A549 (cell line): ENCODE measurements at regions not wholly inside any gene's neighbourhood (a gene's known extent, or its start where the extent isn't known, plus 50 kb on each side); places are given as distances from the start of the nearest gene placed in this dataset.

Source experiments
- ATAC-seq, 2 experiments: fragments of 200-7000 bp in 1 of 2; fragments of >200 bp in 1 of 2; cut with Nextera tagmentation in 1 of 2; cut with Tn5 transposase in 1 of 2; 3 replicates each; pipeline versions ENCODE4 v1.8.0 to v1.9.1; 2018 to 2020; ENCODE audit warnings: mild to moderate bottlenecking in 1 of 2, moderate library complexity in 1 of 2
- CTCF ChIA-PET: fragments of 300-600 bp; sonication (Branson Sonifier 250); formaldehyde crosslinking; extraction: SDS; loops from one replicate; lab custom pipeline; 2021; ENCODE audit warnings: antibody characterized with exemption, inconsistent platforms; lab: Yijun Ruan, JAX
- POLR2A ChIA-PET: fragments of 350-600 bp; formaldehyde crosslinking; extraction: SDS; loops from one replicate; lab custom pipeline; 2021; ENCODE audit warnings: antibody characterized with exemption, inconsistent platforms; lab: Yijun Ruan, JAX
- DNase-seq, 2 experiments: peaks; one replicate each; pipeline versions ENCODE4 v3.0.0 to v3.0.0-alpha.2; 2011 to 2016; ENCODE audit warnings: low read depth in 1 of 2, low spot score in 1 of 2
- FAIRE-seq: peaks from 2 replicates; lab custom pipeline; 2011; peaks lifted over from hg19 to GRCh38; lab: Jason Lieb, UNC
- H3K27ac ChIP-seq, 2 experiments: fragments of >200 bp; sonication (Bioruptor Twin); formaldehyde crosslinking; 3 replicates each; pipeline ENCODE4 v1.5.1; 2016 to 2017
- H3K4me1 ChIP-seq: fragments of >200 bp; sonication (Bioruptor Twin); formaldehyde crosslinking; 3 replicates; pipeline ENCODE4 v1.6.1; 2016
- H3K4me2 ChIP-seq: fragments of >200 bp; sonication (Bioruptor Twin); formaldehyde crosslinking; 3 replicates; pipeline ENCODE4 v1.6.1; 2016
- H3K4me3 ChIP-seq: fragments of >200 bp; sonication (Bioruptor Twin); formaldehyde crosslinking; 3 replicates; pipeline ENCODE4 v1.5.1; 2016
- H3K9me3 ChIP-seq: fragments of >200 bp; sonication (Bioruptor Twin); formaldehyde crosslinking; 3 replicates; pipeline ENCODE4 v1.6.1; 2016
- BHLHE40 ChIP-seq: IDR thresholded peaks from 2 replicates; pipeline ENCODE4 v1.6.1; 2012; ENCODE audit warnings: low read depth, low read length, inconsistent platforms
- CBX2 ChIP-seq: fragments of 200-600 bp; sonication (generic); IDR thresholded peaks from 2 replicates; pipeline ENCODE4 v1.6.1; 2016; ENCODE audit warnings: low read depth, mild to moderate bottlenecking, borderline replicate concordance
- CBX8 ChIP-seq: fragments of 200-600 bp; sonication (generic); IDR thresholded peaks from 2 replicates; pipeline ENCODE4 v1.6.1; 2016
- CHD4 ChIP-seq: fragments of 200-600 bp; sonication (generic); IDR thresholded peaks from 2 replicates; pipeline ENCODE4 v1.6.1; 2016; ENCODE audit warnings: antibody characterized with exemption, mild to moderate bottlenecking, borderline replicate concordance
- FOSB ChIP-seq: fragments of 250-450 bp; sonication (Bioruptor Pico); IDR thresholded peaks from 2 replicates; pipeline ENCODE4 v1.5.0; 2020; ENCODE audit warnings: mild to moderate bottlenecking, moderate library complexity
- FOSL2 ChIP-seq, 2 experiments: fragments of 450-650 bp in 1 of 2; fragments of >200 bp in 1 of 2; sonication (Bioruptor Twin) in 1 of 2; formaldehyde crosslinking; IDR thresholded peaks; 2 replicates each; pipeline versions ENCODE4 v1.5.0 to v1.6.1; 2016 to 2020; ENCODE audit warnings: mild to moderate bottlenecking in 1 of 2, moderate library complexity in 1 of 2
- HDAC2 ChIP-seq: fragments of 200-600 bp; sonication (generic); IDR thresholded peaks from 2 replicates; pipeline ENCODE4 v1.6.1; 2016
- HEYL ChIP-seq: fragments of 250-450 bp; sonication (Bioruptor Pico); IDR thresholded peaks from 2 replicates; pipeline ENCODE4 v1.8.0; 2021; ENCODE audit warnings: mild to moderate bottlenecking, moderate library complexity
- NFE2L2 ChIP-seq: fragments of 150-350 bp; conservative IDR thresholded peaks from 2 replicates; pipeline ENCODE4 v1.6.1; 2014; ENCODE audit warnings: low read length
- RAD21 ChIP-seq, 2 experiments: fragments of >200 bp in 1 of 2; sonication (Bioruptor Twin) in 1 of 2; formaldehyde crosslinking in 1 of 2; IDR thresholded peaks in 1 of 2; conservative IDR thresholded peaks in 1 of 2; 2 replicates in 1 of 2; 3 replicates in 1 of 2; pipeline ENCODE4 v1.6.1; 2012 to 2018; ENCODE audit warnings: inconsistent platforms in 1 of 2
- RNF2 ChIP-seq: fragments of 200-600 bp; sonication (generic); IDR thresholded peaks from 2 replicates; pipeline ENCODE4 v1.6.1; 2016; ENCODE audit warnings: low read depth, mild to moderate bottlenecking, antibody characterized with exemption, moderate library complexity, borderline replicate concordance
- SMC3 ChIP-seq: fragments of >200 bp; sonication (Bioruptor Twin); formaldehyde crosslinking; IDR thresholded peaks from 3 replicates; pipeline ENCODE4 v1.6.1; 2018; ENCODE audit warnings: inconsistent platforms
- TP53 ChIP-seq: fragments of 250-450 bp; sonication (Bioruptor Pico); IDR thresholded peaks from 2 replicates; pipeline ENCODE4 v1.5.0; 2021; ENCODE audit warnings: mild to moderate bottlenecking, moderate library complexity
- WGBS: methylation state at CpG from one replicate; pipeline ENCODE4 v1.1.6; 2017; ENCODE audit errors: missing lambda C conversion rate; 5-methylcytosine and 5-hydroxymethylcytosine counted together
- TF ChIP-seq, protein P1 (sequence below): fragments of >200 bp; sonication (Bioruptor Twin); formaldehyde crosslinking; IDR thresholded peaks from 2 replicates; pipeline ENCODE4 v1.6.1; 2016
- TF ChIP-seq, protein P2 (sequence below): IDR thresholded peaks from 2 replicates; pipeline ENCODE4 v1.6.1; 2012; ENCODE audit warnings: low read depth, borderline replicate concordance
- TF ChIP-seq, protein P3 (sequence below): IDR thresholded peaks from 2 replicates; pipeline ENCODE4 v1.6.1; 2012
- TF ChIP-seq, protein P4 (sequence below): fragments of 150-350 bp; IDR thresholded peaks from 2 replicates; pipeline ENCODE4 v1.6.1; 2014; ENCODE audit warnings: low read depth, mild to moderate bottlenecking, low read length
- TF ChIP-seq, protein P5 (sequence below): fragments of >200 bp; sonication (Bioruptor Twin); formaldehyde crosslinking; IDR thresholded peaks from 3 replicates; pipeline ENCODE4 v1.5.1; 2016

DNA sequence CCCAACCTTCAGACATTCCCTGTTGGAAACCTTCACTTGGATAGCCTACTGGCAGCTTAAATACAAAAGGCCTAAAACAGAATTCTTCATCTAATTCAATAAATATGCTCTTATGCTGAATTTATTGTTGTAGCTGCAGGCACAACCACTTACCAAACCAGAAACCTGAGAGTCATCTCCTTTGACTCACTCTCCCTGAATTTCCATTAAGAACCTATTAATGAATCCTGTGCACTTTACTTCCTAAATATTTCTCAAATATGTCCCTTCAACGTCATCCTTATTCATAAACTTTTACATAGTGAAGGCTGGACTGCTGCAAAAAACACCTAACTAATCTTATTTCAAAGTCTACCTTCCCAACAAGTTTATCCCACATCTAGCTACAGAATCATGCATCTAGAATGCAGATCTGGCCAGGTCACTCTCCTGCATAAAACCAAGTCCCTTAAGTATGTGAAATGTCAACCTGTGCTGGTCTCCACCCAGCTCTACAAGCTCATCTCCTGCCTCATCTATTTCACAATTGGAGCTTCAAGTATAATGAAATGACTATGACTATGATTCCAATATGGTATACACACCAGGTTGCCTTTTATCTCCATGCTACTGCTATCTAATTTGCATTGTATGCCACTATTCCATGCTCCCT, 354.2 kb downstream of the ZEB2 start:
- no peak for TF ChIP-seq CBX2
- TF ChIP-seq, protein P1, sequence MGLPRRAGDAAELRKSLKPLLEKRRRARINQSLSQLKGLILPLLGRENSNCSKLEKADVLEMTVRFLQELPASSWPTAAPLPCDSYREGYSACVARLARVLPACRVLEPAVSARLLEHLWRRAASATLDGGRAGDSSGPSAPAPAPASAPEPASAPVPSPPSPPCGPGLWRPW: no peak
- TF ChIP-seq BHLHE40: no peak
- no peak for TF ChIP-seq CBX8
- TF ChIP-seq SMC3: no peak
- TF ChIP-seq NFE2L2: no peak
- TF ChIP-seq HDAC2: no peak
- TF ChIP-seq FOSB (CRISPR knock-in tag): no peak
- TF ChIP-seq TP53 (CRISPR knock-in tag): no peak
- TF ChIP-seq, protein P2, sequence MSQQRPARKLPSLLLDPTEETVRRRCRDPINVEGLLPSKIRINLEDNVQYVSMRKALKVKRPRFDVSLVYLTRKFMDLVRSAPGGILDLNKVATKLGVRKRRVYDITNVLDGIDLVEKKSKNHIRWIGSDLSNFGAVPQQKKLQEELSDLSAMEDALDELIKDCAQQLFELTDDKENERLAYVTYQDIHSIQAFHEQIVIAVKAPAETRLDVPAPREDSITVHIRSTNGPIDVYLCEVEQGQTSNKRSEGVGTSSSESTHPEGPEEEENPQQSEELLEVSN: no peak
- TF ChIP-seq FOSL2 (IDR thresholded peaks at IDR 0.05): no peak
- no peak for TF ChIP-seq FOSL2 (CRISPR knock-in tag; IDR thresholded peaks at IDR 0.05)
- TF ChIP-seq HEYL (CRISPR knock-in tag): no peak
- TF ChIP-seq, protein P3, sequence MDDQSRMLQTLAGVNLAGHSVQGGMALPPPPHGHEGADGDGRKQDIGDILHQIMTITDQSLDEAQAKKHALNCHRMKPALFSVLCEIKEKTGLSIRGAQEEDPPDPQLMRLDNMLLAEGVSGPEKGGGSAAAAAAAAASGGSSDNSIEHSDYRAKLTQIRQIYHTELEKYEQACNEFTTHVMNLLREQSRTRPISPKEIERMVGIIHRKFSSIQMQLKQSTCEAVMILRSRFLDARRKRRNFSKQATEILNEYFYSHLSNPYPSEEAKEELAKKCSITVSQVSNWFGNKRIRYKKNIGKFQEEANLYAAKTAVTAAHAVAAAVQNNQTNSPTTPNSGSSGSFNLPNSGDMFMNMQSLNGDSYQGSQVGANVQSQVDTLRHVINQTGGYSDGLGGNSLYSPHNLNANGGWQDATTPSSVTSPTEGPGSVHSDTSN: no peak
- CTCF ChIA-PET: no interaction called here
- no peak for ATAC-seq
- no peak for FAIRE-seq
- Histone ChIP-seq H3K4me2 (no peak overlapping the region), H3K9me3 (no peaks in the 10 kb centered on the region), H3K4me3 (no peak overlapping the region), H3K27ac (no peak overlapping the region), H3K4me1 (no peaks in the 10 kb centered on the region)
- WGBS: 74% methylated on average over 1 of the region's 1 CpG
- POLR2A ChIA-PET: no interaction called here
- DNase-seq: no peak

DNA sequence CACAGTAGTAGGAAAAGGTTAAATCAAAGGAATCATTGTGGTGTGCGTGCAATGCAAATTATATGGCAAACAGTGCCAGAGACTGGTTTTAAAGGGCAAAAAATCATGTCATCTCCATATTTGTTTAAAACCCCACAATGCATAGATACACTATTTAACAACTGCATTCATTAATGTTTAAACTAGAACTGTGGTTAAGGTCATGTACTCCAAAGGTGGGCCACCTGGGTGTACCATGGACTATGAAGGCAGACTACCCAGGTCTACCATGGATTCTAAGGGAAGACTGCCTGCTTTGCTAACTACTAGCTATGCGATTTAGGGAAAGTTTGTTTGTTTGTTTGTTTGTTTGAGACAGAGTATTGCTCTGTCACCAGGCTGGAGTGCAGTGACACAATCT, 356.3 kb downstream of the ZEB2 start:
- 84% methylated on average over 2 of the region's 2 CpGs for WGBS
- H3K4me1 ChIP-seq: no peaks in the 10 kb centered on the region
- no peak for ATAC-seq
- H3K27ac ChIP-seq: no peak overlapping the region
- H3K4me2 ChIP-seq: no peak overlapping the region
- no peak for FAIRE-seq
- POLR2A ChIA-PET: no interaction called here
- TF ChIP-seq RNF2 (no peak), TP53 (CRISPR knock-in tag) (no peak)
- TF ChIP-seq, protein P4, sequence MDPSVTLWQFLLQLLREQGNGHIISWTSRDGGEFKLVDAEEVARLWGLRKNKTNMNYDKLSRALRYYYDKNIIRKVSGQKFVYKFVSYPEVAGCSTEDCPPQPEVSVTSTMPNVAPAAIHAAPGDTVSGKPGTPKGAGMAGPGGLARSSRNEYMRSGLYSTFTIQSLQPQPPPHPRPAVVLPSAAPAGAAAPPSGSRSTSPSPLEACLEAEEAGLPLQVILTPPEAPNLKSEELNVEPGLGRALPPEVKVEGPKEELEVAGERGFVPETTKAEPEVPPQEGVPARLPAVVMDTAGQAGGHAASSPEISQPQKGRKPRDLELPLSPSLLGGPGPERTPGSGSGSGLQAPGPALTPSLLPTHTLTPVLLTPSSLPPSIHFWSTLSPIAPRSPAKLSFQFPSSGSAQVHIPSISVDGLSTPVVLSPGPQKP: no peak
- DNase-seq: no peak
- H3K9me3 ChIP-seq: no peaks in the 10 kb centered on the region
- CTCF ChIA-PET: interaction anchor here (2.0 kb wide), 1 partner anchor 37 kb away, joined by 4 read pairs; no protein-coding TSS in a partner anchor
- H3K4me3 ChIP-seq: no peak overlapping the region

DNA sequence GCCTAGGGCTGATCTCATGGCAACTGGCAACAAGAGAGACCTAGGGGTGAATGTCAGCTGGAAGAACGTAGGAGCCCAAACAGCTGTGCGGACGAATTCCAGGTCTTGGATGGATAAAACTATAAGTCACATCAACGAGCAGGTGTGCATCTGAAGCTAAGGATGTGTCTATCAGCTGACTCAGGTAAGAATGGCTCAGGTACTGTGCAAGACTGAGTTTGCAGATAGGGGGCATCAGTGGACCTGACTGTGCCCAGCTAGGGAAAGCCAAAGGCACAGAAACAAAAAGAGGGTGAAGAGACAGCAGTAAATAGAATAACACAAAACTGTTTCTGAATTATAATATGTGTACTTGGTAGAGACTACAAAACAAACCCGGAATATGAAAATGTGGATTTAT, 357.3 kb downstream of the ZEB2 start:
- Histone ChIP-seq H3K4me1 (no peaks in the 10 kb centered on the region), H3K4me3 (no peak overlapping the region)
- POLR2A ChIA-PET: no interaction called here
- peak; percentile 43 to 63; a peak in 2 of 6 replicates for ATAC-seq
- WGBS: 70% methylated on average over 5 of the region's 5 CpGs
- FAIRE-seq: no peak
- TF ChIP-seq, protein P5, sequence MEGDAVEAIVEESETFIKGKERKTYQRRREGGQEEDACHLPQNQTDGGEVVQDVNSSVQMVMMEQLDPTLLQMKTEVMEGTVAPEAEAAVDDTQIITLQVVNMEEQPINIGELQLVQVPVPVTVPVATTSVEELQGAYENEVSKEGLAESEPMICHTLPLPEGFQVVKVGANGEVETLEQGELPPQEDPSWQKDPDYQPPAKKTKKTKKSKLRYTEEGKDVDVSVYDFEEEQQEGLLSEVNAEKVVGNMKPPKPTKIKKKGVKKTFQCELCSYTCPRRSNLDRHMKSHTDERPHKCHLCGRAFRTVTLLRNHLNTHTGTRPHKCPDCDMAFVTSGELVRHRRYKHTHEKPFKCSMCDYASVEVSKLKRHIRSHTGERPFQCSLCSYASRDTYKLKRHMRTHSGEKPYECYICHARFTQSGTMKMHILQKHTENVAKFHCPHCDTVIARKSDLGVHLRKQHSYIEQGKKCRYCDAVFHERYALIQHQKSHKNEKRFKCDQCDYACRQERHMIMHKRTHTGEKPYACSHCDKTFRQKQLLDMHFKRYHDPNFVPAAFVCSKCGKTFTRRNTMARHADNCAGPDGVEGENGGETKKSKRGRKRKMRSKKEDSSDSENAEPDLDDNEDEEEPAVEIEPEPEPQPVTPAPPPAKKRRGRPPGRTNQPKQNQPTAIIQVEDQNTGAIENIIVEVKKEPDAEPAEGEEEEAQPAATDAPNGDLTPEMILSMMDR: peak; percentile 44
- TF ChIP-seq SMC3: peak; percentile 39; the same call in 1 of the 3 replicates
- no peak for TF ChIP-seq CHD4
- peak; percentile 48 to 53 for TF ChIP-seq RAD21 (conservative IDR thresholded peaks at IDR 0.05 in 1 of 2, IDR thresholded peaks at IDR 0.05 in 1 of 2)
- TF ChIP-seq, all 56 proteins: peak for 3
- CTCF ChIA-PET: interaction anchor here (0.5 to 2.0 kb wide), 4 partner anchors 23 to 191 kb away, joined by 3 to 4 read pairs (median 3); no protein-coding TSS in a partner anchor
- DNase-seq: peak in 1 of 2 experiments; percentile 35
- no peak overlapping the region for H3K27ac ChIP-seq
- no peak overlapping the region for H3K4me2 ChIP-seq
- no peaks in the 10 kb centered on the region for H3K9me3 ChIP-seq
